ENCODE measurements at regions not wholly inside any gene's neighbourhood (a gene's known extent, or its start where the extent isn't known, plus 50 kb on each side); places are given as distances from the start of the nearest gene placed in this dataset.

DNA sequence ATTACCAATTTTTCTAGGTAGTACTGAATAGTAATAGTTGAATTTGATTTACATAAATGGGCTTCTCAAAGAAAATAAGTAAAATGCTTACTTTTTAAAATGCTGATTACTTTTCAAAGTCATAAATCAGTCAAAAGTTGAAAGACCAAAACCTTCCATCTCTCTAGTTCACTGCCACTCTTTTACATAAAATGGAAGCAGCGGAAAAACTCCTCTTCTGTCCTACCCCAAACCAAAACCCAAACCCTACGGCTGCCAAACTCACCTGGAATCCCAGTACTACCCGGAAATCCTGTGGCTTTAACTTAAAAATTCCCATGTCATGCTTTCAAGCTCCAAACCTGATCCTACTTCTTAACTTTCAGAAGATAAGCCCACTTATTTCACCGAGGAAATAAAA is 81.2 kb upstream of the MAPRE2 start:
- Histone ChIP-seq H3K27me3 (no peaks in the 10 kb centered on the region), H3K9ac (ENCODE audit: low read depth in 2 of 2, low read length in 2 of 2) (peak overlapping the region in 1 of 2 donors; percentile 36), H3K36me3 (no peaks in the 10 kb centered on the region), H3K27ac (peak overlapping the region; percentile 60), H3K4me3 (peak overlapping the region; percentile 4), H3K4me1 (no peaks in the 10 kb centered on the region), H3K9me3 (no peaks in the 10 kb centered on the region)
- no peak for TF ChIP-seq CTCF (IDR thresholded peaks at IDR 0.05)
- no peak for DNase-seq
- intact Hi-C loops (cut with DNase I): no loop called here

GRCh38 chr18:34965108-34965507 is 76.1 kb upstream of the MAPRE2 start:
- Histone ChIP-seq H3K27me3 (no peaks in the 10 kb centered on the region), H3K9me3 (no peaks in the 10 kb centered on the region), H3K4me3 (no peak overlapping the region), H3K27ac (no peak overlapping the region), H3K9ac (ENCODE audit: low read depth in 2 of 2, low read length in 2 of 2) (no peak overlapping the region), H3K36me3 (no peaks in the 10 kb centered on the region), H3K4me1 (no peaks in the 10 kb centered on the region)
- DNase-seq: no peak
- no peak for TF ChIP-seq CTCF (IDR thresholded peaks at IDR 0.05)
- intact Hi-C loops (cut with DNase I): no loop called here

- TF ChIP-seq CTCF (IDR thresholded peaks at IDR 0.05): no peak
- intact Hi-C loops (cut with DNase I): no loop called here
- H3K27ac ChIP-seq: no peak overlapping the region
These were observed 75.6 kb upstream of the MAPRE2 start for GRCh38 chr18:34965566-34965965.

DNA sequence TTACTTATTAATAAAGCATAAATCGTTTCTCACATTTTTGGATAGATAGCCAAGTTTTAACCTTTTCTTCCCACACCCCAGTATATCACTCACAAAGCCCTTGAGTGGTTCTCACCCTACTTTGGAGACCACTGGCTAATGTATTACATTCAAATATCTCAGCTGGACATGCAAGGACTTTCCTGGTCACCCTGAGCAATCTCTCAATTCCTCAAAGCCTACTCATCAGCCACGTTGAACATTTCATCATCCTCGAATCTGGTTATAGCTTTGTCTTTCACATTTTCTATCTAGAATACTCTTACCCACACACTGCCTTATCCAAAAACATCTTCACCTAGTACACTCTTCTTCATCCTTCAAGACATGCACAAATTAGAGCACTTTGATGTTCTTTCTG is 71.1 kb upstream of the MAPRE2 start:
- Histone ChIP-seq H3K9me3 (no peaks in the 10 kb centered on the region), H3K36me3 (no peaks in the 10 kb centered on the region), H3K27me3 (no peaks in the 10 kb centered on the region), H3K27ac (no peak overlapping the region), H3K4me1 (no peaks in the 10 kb centered on the region), H3K4me3 (no peak overlapping the region), H3K9ac (ENCODE audit: low read depth in 2 of 2, low read length in 2 of 2) (no peak overlapping the region)
- intact Hi-C loops (cut with DNase I): no loop called here
- no peak for TF ChIP-seq CTCF (IDR thresholded peaks at IDR 0.05)
- no peak for DNase-seq

More at GRCh38 chr18:34965566-34965965, 75.6 kb upstream of the MAPRE2 start:
- Histone ChIP-seq H3K4me1 (no peaks in the 10 kb centered on the region), H3K9ac (ENCODE audit: low read depth in 2 of 2, low read length in 2 of 2) (no peak overlapping the region), H3K9me3 (no peaks in the 10 kb centered on the region), H3K36me3 (no peaks in the 10 kb centered on the region), H3K4me3 (no peak overlapping the region), H3K27me3 (no peaks in the 10 kb centered on the region)
- no peak for DNase-seq

DNA sequence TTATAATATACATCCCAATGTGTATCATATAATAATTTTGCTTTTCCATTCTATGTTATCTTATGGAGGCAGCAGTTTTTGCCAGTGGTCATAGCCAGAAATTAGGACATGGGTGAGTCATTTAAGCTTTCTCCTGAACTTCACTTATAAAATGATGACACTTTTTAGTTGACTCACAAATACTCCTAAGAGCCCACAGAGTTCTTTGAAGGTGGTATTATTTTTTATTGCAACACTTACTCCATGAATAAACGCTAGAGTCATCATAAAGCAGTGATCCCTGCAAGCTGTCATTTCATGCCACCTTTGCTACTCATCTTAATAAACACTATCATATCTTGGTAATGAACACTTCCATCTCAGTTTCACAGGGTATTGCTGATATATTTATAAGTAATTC is 69.9 kb upstream of the MAPRE2 start:
- Histone ChIP-seq H3K36me3 (no peaks in the 10 kb centered on the region), H3K9me3 (no peaks in the 10 kb centered on the region), H3K27ac (no peak overlapping the region), H3K27me3 (no peaks in the 10 kb centered on the region), H3K9ac (ENCODE audit: low read depth in 2 of 2, low read length in 2 of 2) (no peak overlapping the region), H3K4me3 (no peak overlapping the region), H3K4me1 (no peaks in the 10 kb centered on the region)
- DNase-seq: no peak
- intact Hi-C loops (cut with DNase I): no loop called here
- TF ChIP-seq CTCF (IDR thresholded peaks at IDR 0.05): no peak

Measured in colonic mucosa (tissue), 4 donors.